ENCODE measurements at regions not wholly inside any gene's neighbourhood (a gene's known extent, or its start where the extent isn't known, plus 50 kb on each side); places are given as distances from the start of the nearest gene placed in this dataset.
"Not testable (repeated sequence)": the region's sequence is repeated elsewhere in the genome, so short reads cannot be mapped to it uniquely, and the experiment has no call there.

DNA sequence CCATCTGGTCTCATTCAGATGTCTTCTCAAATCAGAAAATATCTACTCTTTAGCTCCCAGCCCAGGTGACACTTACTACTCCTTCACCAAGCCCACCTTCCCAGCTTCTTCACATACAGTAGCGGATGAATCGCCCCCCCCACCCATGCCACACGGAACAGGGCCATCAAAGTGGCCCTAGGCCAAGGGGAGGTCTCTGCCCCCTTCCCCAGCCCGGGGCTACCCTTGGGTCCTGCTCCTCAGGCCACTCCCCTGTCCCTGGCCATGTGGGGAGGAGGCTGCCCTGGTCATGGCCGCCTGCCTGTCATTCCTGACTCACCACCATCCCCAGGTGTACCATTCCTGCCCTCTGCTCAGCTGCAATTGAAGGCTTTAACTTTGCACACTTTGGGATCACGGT, 142.8 kb downstream of the NECTIN1 start:
- FAIRE-seq = no peak

- FAIRE-seq = no peak
These were observed 143.8 kb downstream of the NECTIN1 start for GRCh38 chr11:119585043-119585781.

DNA sequence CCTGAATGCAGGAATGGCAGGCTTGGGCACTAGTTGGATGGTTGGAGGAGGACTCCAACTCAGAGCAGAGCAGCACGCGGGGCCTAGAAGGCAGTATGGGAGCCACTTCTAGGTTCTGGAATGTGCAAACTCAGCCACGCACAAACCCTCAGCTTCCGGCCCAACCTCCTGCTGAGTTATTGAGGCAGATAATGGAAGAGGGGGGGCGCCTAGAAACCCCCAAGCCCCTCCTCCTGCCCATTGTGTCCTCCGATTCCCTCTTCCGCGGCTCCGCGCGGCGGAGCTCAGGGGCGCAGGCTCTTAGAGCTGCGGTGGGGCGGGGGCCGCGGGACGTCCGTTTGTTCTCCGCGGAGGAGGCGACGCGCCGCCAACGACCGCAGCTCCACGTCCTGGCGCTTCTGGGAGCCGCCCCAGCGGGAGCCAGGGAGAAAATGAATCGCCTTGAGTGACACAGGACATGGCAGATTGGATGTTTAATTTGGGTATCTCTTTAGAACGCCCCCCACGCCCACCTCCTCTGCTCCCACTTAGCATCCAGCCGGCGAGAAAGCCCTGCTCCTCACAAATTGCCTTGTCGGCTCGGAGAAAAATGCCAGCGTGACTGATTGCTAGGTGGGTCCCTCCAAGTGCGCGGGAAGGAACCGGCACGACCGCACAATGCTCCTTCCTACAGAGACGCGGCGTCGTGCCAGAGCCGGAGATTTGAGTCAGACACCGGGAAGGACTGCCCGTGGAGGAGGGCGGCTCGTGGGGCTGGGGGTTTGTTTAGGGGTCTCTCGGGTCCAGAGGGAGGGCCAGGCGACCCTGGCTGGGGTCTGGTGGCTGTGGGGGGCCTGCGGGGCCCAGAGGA, 144.6 kb downstream of the NECTIN1 start:
- no peak for FAIRE-seq

- FAIRE-seq = no peak
These were observed 145.4 kb downstream of the NECTIN1 start for GRCh38 chr11:119583585-119583984.

DNA sequence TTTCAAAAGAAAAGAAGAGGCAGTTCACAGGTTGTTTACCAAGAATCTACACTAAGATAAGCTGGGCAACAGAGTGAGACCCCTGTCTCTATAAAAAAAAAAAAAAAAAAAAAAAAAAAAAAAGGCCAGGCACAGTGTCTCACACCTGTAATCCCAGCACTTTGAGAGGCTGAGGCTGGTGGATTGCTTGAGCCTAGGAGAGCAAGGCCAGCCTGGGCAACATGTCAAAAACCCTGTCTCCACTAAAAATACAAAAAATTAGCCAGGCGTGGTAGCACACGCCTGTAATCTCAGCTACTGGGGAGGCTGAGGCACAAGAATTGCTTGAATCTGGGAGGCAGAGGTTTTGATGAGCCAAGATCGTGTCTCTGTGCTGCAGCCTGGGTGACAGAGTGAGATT, 147.6 kb downstream of the NECTIN1 start:
- not testable (repeated sequence) for FAIRE-seq

DNA sequence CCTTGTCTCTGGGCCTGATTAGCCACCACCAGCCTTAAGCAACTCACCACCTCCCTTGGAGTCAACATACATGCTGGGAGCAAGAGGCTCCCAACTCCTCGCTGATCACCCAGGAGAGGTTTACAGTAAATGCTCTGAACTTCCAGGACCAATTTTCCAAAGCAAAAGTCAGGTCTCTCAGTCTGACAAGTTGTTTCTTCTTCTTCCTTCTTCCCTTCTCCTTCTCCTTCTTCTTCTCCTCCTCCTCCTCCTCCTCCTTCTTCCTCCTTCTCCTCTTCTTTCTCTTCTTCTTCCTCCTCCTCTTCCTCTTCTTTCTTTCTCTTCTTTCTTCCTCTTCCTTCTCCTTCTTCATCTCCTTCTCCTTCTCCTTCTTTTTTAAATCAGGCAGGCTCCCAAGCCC, 148.2 kb downstream of the NECTIN1 start:
- FAIRE-seq = no peak

DNA sequence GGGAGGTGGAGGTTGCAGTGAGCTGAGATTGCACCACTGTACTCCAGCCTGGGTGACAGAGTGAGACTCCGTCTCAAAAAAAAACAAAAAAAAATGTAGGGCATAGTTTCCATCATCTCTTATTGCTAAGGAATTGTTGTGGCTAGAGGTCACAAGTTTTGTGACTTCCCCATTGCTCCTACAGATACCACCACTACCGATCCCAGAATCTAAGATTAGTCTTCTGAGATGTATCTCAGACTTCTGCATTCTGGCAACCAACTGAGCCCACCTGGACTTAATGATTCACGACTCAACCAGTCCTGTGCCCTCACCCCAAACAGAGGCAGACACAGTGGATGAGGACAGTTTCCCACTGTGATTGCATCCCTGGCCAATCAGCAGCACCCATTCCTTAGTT, 148.9 kb downstream of the NECTIN1 start:
- no peak for FAIRE-seq

DNA sequence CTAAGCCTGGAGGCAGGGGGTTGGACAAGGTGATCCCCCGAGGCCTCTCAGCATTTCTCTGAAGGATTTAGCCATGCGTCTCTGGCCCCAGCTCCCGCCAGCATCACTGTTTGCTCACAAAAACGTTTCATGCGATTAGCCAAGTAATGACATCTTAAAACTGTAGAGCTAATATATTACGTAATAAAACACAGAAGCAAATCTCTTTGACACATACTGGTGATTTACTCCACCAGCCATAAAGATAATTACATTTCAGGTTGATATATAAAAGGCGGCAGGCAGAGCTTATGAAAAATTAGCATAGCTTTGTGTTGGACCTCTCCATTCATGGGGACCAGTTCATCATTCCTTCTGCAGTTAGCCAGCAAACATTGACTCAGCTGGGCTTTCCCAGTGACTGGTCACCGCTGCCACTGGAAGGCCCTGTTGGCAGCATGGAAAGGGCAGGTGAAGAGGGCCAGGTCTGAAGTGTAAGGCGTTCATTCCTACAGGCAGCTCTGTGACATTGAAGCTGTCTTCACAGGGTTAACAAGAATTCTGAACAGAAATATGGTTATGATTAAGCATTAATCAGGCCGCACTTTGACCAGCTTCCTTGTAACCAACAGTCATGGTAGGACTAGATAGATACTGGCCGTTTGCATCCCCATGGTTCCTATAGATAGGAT, 150.3 kb downstream of the NECTIN1 start:
- FAIRE-seq = no peak

GRCh38 chr11:119573858-119574257, 150.9 kb upstream of the THY1 start:
- FAIRE-seq = no peak

- FAIRE-seq = no peak
These were observed 149.8 kb upstream of the THY1 start for GRCh38 chr11:119572481-119573424.

DNA sequence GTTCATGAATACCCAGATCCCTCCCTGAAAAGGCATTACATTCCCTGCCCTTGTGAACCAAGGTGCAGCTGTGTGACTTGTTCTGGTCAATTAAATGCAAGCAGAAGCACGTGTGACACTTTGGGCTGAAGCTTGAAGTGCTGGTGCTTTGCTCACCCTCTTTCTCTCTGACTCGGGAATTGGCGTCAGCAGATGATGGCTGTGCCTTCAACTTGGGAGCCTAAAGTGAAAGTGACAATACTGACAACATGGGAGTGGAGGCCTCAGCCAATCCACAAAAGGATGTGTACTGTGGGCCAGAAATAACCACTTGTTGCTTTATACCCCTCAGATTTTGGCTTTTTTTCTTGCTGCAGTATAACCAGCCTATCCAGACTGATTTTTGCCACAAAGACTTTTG, 148.3 kb upstream of the THY1 start:
- FAIRE-seq = no peak

DNA sequence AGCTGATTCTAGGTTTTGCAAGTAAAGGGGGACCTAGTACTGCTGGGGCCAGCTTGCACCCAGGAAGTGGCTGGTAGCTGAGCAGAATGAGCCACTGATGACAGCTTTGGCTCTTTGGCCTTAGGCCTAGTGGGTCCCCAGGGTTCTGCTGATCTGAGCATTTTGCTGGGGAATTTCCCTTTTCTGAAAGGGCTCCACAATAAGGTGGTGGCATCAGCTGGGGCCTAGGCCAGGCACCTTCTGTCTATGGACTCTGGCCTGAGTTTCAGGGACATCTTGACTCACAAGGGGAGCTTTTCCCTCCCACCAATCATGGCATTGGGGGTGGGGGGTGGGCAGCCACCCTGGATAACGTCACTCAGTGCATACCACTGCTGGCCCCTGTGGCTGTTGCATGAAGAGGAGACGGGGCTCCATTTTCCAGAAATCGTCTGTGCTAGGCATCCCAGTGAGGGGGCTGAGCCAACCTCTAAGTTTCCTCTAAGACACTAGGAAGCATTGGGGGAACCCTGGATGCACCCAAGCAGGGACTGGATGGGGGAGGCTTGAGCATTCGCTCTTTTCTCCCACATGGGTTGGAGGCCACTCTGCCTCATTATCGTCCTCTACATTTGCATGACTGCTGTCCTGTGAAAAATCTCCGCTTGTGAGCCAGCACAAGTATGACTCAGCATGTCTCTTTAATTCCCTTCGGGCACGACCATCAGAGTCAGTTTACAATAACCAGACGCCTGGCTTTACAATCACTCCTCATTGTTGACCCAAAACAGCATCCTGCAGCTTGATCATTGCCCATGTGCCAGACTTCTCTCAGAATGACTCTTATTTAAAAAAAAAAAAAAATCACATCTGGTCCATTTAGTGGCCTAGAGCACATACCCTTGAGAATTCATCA, 145.0 kb upstream of the THY1 start:
- FAIRE-seq = no peak

GRCh38 chr11:119566319-119566718, 143.3 kb upstream of the THY1 start:
- no peak for FAIRE-seq

GRCh38 chr11:119565693-119566092, 142.7 kb upstream of the THY1 start:
- not testable (repeated sequence) for FAIRE-seq

- no peak for FAIRE-seq
These were observed 138.0 kb upstream of the THY1 start for GRCh38 chr11:119560961-119561360.

- no peak for FAIRE-seq
These were observed 137.3 kb upstream of the THY1 start for GRCh38 chr11:119560291-119560690.

DNA sequence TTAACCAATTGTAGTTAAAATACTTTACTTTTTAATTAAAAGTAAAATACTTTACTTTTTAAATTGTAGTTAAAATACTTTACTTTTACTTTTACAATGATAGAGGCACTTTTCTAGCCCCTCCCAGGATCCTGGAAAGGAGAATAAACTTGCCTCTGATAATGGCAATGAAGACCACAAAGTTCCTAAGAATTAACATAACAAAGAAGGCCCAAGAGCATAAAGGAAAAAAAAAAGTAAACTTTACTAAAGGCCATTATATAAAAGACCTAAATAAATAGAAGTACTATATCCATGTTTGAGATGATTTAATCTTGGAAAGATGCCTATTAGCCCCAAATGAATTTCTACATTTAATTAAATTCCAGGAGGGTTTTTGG, 129.1 kb upstream of the THY1 start:
- no peak for FAIRE-seq

DNA sequence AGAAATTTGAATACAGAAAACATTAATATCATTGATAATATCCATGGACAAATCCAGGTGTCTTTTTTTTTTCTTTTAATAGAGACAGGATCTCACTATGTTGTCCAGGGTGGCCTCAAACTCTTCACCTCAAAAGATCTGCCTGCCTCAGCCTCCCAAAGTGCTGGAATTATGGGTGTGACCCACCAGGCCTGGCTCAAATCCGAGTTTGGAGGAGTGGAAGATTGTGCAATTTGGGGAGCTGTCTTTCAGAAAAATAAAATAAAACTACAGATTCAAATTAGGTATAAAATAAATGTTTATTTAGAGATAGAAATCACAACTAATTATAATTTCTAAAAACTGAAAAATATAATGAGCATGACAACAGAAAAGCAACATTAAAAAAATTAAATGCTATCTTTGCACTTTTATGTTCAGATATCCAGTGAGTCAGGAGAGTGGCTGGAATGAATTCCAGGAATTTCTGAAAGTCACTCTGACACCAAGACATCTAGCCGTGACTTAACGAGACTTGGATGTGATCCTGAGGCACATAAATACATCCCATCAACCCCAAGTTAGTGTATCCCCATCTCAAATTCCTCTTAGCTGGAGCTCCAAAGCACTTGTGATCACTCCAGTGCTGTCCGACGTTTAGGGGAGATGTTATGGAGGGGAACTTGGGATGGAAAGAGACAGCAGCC, 128.6 kb upstream of the THY1 start:
- no peak for FAIRE-seq

- no peak for FAIRE-seq
These were observed 127.2 kb upstream of the THY1 start for GRCh38 chr11:119550053-119550752.

DNA sequence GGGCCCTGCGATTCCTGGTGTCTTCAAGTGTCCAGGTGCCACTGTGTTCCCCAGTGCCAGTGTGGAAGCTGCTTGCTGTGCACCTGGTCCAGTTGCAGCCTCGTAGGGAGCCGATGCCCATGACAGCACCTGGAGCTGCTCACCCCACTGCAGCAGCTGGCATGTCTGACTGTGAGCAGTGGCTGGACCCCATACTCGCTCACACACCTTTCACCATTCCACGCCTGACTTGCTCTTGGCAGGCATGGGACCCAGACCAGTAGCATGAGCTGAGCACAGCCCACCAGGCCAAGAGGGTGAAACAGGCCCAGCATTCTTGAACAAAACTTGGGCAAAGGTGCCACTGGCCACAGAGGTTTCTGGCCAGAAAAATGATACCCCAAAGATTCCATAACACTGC, 124.5 kb upstream of the THY1 start:
- no peak for FAIRE-seq

All from islet of Langerhans (tissue), 1 donor.